ENCODE measurements at regions not wholly inside any gene's neighbourhood (a gene's known extent, or its start where the extent isn't known, plus 50 kb on each side); places are given as distances from the start of the nearest gene placed in this dataset.

DNA sequence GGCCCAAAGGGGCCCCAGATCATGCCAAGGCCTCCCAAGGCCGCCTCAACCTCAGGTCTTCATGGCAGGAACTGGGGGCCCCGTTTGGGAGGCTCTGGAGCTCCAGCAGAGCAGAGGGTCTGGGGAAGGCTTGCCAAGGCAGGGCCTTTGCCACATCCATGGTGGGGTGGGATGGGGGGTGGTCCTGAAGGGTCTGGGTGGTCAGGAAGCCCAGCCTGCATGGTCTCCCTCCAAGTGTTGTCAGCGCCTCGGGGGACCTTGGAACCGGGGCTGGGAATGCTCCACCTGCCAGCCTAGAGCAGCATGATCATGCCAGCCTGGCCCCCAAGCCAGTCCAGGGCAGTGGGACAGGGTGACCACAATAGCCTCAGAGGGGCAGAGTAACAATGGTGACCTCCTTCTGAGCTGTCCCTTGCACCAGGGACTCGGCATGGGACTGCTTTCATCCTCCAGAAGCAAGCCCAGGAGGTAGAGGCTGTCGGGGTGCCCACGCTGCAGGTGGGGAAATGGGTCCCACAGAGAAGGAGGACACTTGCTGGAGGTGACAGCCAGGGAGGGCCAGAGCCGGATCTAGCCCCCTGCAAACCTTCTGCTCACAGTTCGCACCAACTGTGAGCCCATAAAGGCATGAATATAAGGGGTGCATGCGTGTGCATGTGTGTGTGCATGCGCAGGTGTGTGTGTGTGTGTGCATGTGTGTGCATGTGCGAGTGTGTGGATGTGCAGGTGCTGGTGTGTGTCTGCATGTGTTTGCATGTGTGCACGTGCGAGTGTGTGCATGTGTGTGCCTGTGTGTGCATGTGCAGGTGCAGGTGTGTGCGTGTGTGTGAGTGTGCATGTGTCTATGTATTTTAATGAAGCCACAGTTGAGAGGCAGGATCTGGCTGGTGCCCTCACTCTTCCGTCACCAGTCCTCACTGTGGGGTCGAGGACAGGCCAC lies 63.8 kb downstream of the MYEOV start:
- TF ChIP-seq POLR2A (IDR thresholded peaks at IDR 0.05; ENCODE audit: low read length) (no peak), GATA1 (IDR thresholded peaks at IDR 0.05; ENCODE audit: low read depth, low read length) (no peak)
- DNase-seq: no peak

DNA sequence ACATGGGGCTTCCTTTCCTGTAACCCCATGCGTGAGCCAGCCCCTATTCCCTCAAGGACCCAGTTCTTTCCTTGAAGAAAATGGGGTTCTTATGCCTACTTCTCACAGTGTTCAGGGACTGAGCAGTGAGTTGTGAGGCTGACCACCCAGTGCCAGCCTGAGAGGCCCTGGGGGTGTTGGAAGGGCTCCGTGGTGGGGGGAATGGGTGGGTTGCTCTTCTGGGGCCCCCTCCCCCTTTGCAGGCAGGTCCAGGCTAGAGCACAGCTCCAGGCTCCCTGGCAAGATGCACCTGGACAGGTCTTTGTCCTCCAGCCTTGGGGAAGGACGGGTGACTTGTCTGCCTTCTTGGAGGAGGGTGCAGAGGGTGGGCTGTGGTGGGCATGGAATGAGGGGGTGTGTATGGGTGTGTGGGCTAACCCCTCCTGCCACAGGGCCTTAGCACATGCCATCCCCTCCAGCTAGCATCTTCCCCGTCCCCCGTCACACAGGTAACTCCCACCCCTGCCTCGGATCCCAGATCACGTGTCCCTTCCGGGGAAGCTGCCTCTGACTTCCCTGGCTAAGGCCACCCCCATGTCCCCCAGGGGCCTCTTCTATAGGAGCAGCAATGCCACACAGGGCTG lies 64.6 kb downstream of the MYEOV start:
- DNase-seq: no peak
- TF ChIP-seq GATA1 (IDR thresholded peaks at IDR 0.05; ENCODE audit: low read depth, low read length): no peak
- no peak for TF ChIP-seq POLR2A (IDR thresholded peaks at IDR 0.05; ENCODE audit: low read length)

DNA sequence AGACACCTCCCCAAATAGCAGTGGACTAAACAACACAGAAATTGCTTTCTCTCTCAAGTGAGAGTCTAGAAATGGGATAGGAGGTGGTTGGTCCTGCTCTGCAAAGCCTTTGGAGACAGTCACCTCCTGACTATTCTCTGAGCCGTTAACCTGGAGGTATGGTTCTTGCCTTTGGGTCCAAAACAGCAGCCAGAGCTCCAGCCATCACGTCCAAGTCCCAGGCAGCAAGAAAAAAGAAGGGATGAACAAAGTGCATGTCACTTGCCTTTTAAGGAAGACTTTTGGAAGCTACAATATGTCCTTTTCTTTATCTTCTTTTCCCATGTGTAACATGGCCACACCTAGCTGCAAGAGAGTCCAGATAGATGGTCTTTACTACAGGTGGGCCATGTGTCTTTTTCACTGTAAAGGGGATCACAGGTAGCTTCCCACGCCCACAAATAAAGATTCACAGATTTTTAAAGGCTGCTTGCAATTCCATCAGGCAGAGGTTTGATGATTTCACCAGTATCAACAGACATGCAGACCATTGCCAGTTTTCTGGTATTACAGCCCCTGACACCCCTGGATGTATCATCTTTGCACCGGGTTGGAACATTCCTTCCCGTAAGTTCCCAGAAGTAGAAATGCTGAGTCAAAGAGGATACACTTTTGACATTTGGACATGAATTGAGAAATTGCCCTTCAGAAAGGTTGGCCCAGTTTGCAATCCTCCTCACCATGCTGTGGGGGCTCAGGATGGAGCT lies 66.0 kb downstream of the MYEOV start:
- no peak for TF ChIP-seq GATA1 (IDR thresholded peaks at IDR 0.05; ENCODE audit: low read depth, low read length)
- no peak for DNase-seq

DNA sequence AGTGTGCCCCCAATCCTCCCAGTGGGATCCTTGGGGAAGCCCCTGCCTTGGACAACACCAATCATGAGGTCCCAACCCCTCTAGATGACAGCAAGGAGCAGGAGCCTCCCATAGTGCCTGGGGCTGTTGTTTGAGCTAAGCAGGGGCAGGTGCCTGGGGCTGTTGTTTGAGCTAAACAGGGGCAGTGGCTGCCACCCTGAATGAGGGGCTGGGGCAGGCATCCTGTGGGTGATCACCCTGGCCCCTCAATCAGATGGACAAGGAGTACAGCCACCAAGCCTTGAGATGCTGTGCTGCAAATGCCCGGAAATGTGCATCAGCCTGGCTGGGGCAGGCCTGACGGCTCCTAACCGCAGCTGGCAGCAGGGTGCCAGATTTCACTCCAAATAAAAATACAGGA lies 66.7 kb downstream of the MYEOV start:
- no peak for DNase-seq
- TF ChIP-seq POLR2A (IDR thresholded peaks at IDR 0.05; ENCODE audit: low read length): no peak
- TF ChIP-seq GATA1 (IDR thresholded peaks at IDR 0.05; ENCODE audit: low read depth, low read length): no peak

DNA sequence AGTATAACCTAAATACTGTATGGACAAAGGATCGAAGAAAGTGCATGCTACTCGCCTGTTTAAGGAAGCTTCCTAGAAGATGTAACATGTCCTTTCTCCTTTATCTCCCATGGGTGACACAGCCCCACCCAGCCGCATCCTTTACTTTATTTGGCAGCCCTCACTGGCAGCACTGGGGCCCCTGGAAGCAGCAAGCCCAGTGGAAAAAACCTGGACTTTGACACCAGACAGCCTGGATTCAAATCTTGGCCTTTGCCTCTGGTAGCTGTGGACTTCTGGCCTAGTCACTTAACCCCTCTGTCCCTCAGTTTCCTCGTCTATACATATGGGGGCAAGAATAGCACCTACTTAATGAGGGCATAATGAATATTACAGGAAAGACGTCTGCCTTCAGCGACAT lies 67.1 kb downstream of the MYEOV start:
- DNase-seq: no peak
- TF ChIP-seq GATA1 (IDR thresholded peaks at IDR 0.05; ENCODE audit: low read depth, low read length): no peak
- TF ChIP-seq POLR2A (IDR thresholded peaks at IDR 0.05; ENCODE audit: low read length): no peak

DNA sequence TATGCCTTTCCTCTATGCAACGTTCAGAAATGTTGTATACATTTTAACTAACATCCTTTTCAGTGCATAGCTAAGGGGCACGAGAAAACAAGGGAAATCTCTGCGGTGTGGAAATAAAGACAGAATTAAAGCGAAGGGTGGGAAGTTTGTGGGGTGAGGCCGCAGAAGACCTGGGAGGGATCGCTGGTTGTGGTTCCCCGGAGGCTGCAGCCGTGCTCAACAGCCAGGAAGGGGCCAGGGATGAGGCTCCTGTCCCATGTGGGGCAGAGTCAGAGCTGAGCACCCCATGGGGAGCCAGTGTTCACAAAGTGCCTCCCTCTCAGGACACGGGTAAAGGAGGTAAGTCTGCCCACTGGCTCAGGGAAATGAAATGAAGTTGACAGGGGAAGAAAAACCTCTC lies 67.5 kb downstream of the MYEOV start:
- no peak for DNase-seq
- TF ChIP-seq GATA1 (IDR thresholded peaks at IDR 0.05; ENCODE audit: low read depth, low read length): no peak
- no peak for TF ChIP-seq POLR2A (IDR thresholded peaks at IDR 0.05; ENCODE audit: low read length)

DNA sequence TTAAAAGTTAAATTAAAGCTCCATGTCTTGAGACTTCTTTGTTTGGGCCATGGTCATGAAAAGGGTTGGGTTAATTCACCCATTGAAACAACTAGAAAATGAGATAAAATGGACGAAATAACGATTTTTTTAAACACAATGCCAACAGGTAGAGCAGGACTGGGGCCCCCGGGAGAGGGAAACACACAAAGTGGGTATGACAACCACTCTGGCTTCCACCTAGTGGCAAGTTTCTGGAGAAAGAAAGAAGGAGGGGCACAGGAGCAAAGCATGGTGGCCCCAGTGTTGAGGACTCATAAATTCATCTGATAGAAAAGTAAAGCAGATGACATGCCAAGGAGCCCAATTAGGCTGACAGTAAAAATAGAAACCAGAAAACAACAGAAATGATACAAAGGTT lies 68.4 kb downstream of the MYEOV start:
- TF ChIP-seq GATA1 (IDR thresholded peaks at IDR 0.05; ENCODE audit: low read depth, low read length): no peak
- TF ChIP-seq POLR2A (IDR thresholded peaks at IDR 0.05; ENCODE audit: low read length): no peak
- no peak for DNase-seq

DNA sequence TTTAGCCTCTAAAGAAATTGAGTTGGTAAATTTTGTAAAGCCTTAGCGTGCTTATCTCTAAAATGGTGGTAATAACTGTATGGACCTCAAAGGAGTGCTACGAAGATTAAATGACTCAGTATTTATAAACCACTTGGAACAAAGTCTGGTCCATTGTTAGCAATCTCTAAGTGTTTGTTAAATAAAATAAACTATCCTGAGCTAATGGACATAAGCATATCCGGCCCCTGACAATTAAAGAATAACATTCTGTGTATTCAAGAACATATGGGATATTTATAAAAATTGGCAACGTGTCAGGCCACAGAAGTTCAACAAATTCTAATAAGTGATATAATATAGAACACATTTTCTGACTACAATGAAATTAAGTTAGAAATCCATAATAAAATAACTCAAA lies 71.0 kb downstream of the MYEOV start:
- TF ChIP-seq GATA1 (IDR thresholded peaks at IDR 0.05; ENCODE audit: low read depth, low read length) (no peak), POLR2A (IDR thresholded peaks at IDR 0.05; ENCODE audit: low read length) (no peak)
- DNase-seq: no peak

DNA sequence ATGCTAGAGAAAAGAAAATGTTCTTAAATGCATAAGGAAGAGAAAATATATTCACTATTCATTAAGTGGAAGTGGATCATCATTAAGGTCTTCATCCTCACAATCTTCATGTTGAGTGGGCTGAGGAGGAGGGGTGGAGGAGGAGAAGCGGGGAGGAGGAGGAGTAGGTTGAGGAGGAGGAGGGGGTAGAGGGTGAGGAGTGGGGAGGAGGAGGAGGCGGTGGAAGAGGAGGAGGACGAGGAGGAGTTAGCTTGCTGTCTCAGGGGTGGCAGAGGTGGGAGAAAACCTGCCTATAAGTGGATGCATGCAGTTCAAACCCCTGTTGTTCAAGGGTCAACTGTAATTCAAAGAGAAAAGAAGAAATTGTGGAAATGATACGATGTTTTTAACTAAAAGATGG lies 71.6 kb downstream of the MYEOV start:
- TF ChIP-seq POLR2A (IDR thresholded peaks at IDR 0.05; ENCODE audit: low read length): no peak
- TF ChIP-seq GATA1 (IDR thresholded peaks at IDR 0.05; ENCODE audit: low read depth, low read length): no peak
- DNase-seq: no peak

DNA sequence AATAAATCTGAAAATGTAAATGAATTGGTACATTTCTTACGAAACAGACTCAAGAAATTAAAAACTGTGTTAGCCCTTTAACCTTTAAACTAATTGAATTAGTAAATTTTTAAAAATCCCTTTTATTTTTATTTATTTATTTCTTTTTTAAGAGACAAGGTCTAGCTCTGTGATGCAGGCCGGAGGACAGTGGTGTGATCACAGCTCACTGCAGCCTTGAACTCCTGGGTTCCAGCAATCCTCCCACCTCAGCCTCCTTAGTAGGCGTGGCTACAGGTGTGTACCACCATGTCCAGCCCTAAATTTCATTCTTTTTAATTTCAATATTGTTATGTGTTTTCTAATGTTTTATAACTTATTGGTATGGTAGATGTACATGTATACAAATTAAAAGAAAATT lies 72.6 kb downstream of the MYEOV start:
- TF ChIP-seq POLR2A (IDR thresholded peaks at IDR 0.05; ENCODE audit: low read length): no peak
- no peak for TF ChIP-seq GATA1 (IDR thresholded peaks at IDR 0.05; ENCODE audit: low read depth, low read length)
- no peak for DNase-seq

DNA sequence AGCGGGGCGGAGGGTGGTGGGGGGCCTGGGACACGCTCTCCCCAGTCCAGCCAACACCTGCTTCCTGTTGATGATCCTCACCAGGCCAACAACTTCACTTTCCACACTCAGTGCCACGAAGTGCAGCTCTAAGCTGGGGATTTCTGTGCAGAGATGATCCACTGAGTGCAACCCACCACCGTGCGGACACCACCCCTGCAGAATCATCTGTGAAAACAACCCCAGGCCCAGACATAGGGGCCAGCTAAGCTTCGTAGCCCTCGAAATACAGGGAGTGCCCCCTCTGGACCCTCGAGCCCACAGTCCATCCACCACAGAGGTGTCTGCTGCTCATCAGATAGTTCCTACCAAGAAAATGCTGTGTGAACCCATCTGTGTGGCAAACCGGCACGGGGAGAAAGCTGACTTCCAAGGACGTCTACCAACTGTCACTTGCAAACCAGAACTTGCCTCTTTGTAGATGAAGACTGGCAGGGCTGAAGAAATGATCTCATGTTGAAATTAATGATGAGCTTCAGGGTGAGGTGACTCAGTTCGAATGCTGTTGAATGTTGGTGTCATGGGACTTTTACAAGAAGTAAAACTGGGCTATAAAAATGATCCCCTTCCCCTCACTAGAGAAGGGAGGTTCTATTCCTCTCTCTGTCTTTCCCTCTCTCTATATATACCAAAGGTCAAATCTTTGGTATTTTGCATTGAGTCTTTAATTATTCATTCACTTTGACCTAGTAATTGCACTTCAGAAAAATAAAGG lies 73.4 kb downstream of the MYEOV start:
- DNase-seq: no peak
- no peak for TF ChIP-seq GATA1 (IDR thresholded peaks at IDR 0.05; ENCODE audit: low read depth, low read length)

DNA sequence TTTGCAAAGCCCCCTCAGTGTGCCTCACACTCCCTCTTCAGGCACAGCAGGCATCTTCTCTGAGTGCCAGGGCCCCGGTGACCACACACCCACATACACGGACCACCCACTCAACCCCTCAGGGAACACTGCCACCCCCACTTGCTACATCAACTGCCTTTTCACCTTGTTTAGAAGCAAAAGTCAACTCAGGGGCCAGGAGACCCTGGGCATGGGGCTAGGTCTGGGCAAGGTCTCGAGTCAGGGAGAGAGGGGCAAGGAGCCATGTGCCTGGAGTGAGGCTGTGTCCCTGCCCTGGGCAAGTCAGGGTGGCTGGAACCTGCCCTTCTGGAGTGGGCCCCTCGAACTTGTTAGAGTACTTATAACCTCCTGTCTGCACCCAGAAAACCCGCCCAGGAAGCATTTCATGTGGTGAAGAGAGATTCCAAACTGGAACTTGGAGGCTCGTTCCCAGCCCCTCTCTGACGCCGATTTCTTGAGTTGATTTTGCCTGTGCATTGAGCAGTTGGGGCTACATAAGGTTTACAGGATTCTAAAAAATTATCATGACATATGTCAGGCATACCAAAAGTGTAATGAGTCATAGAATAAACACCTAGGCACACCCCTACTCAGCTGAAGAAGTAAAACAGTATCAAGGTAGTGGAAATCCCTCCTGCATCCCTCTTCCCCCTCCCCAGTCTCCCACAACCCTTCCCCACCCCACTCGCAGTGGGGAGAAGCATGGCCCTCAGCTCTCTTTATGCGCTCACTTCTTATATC lies 74.3 kb downstream of the MYEOV start:
- TF ChIP-seq POLR2A (IDR thresholded peaks at IDR 0.05; ENCODE audit: low read length): no peak
- no peak for TF ChIP-seq GATA1 (IDR thresholded peaks at IDR 0.05; ENCODE audit: low read depth, low read length)
- DNase-seq: no peak

DNA sequence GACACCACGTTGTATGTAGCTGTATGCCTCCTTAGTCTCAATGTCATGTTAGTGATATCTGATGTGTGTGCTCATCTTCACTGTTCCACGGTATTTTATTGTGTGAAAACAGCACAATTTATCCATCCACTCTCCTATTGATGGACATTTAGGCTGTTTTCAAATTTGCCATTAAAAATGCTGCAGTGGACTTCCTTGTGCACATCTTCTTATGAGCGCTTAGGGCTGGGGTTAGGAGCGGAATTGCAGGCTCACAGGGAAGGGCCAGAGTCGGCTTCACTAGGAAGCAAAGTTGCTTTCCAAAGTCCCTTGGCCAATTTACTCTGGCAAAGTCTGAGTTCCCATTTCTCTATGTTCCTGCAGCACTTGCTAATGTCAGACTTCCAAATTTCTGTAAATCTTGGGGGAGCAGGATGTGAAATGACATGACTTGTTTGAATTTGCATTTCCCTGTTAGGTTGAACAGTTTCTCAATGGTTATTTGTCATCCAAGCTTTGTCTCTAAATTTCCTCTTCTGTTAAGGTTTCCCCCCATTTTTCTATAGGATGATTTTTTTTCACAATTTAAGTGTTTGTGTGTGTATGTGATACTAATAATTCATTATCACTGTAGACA lies 75.4 kb downstream of the MYEOV start:
- TF ChIP-seq GATA1 (IDR thresholded peaks at IDR 0.05; ENCODE audit: low read depth, low read length): no peak
- no peak for TF ChIP-seq POLR2A (IDR thresholded peaks at IDR 0.05; ENCODE audit: low read length)
- no peak for DNase-seq
